Limb (tissue), 2 donors: ENCODE measurements at regions not wholly inside any gene's neighbourhood (a gene's known extent, or its start where the extent isn't known, plus 50 kb on each side); places are given as distances from the start of the nearest gene placed in this dataset.

Source experiments
- DNase-seq, 2 donors: peaks; one replicate each; pipeline ENCODE4 v3.0.0-alpha.2; 2016; ENCODE audit errors: extremely low spot score in 2 of 2

DNA sequence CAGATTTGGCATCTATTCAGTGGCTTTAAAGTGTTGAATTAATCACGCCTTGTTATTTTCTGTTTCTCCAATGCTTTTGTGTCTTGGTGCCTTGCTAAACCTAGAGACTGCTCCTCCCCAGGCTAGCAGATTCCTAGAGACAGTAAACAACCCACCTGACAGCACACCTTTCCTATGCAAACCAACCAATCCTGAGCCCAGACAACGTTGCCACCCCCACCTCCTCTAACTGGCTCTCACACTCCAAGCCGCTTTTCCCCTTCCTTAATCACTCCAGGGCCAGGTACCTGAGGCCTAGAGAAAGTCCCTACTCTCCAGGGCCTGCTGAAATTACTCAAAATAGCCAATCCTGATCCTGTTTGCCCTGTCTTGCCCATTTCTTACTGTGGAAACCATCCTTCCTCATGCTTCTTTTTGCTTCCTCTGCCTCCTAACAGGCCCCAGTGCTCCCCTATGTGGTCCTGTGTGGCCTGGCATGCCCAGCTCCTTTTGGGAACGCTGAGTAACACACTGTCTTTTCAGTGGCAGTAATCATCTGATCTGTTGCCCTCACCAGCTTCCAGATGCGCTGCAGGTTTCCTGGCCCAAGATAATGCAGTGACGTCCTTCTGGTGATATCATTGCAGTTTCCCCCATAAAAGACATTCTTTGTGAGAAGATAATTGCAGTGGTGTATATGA lies 53.4 kb downstream of the GAS1 start:
- no peak for DNase-seq

DNA sequence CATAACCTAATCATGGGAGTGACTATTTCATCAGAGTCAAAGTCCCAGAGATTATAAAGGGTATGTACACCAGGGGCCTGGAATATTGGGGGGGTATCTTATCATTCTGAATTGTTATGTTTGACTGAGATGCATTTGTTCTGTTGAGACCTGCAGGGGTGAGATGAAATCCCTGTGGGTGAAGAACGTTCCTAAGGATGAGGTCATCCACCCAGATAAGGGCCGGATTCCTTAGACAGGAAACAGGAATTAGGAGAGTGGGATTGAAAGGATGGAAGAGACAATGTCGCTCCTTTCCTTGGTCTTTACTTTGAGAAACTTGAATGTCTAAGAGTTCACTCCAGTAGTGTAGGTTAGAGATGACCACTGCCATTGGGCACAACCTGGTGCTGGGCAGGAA lies 54.7 kb downstream of the GAS1 start:
- DNase-seq, result no peak

DNA sequence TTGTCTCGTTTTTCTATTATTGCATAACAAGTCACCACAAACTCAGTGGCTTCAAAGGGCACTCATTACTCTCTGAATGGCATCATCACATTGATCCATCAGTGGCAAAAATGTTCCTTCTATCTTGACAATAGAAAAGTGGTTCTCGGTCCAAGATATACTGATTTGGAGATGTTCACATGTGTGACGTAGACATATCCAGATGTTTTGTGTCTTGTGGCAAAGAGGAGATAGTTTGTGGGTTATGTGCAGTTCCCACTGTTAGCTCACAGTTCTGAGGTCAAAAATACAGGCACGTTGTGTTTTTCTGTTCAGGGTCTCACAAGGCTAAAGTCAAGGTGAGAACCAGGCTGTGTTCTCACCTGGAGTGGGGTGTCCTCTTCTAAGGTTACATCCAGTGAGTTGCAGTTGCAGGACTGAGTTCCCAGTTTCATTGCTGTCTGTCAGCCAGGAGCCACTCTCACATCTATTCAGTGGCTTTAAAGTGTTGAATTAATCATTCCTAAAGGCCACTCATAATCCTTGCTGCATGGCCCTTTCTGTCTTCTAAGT lies 55.3 kb downstream of the GAS1 start:
- no peak for DNase-seq

DNA sequence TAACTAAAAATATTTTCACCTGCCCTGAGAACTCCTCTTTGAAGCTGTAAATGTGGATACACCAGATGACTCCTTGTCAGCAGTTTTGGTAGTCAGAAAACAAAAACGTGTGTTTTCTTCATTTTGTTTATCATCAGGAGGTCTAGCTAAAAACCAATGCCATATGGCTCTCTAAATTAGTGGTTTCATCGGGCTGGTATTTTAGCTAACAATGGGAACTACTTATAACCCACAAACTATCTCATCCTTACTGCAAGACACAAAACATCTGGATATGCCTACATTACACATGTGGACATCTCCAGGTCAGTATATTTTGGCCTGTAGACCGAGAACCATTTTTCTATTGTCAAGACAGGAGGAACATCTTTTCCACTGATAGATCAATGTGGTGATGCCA lies 56.2 kb downstream of the GAS1 start:
- no peak for DNase-seq

DNA sequence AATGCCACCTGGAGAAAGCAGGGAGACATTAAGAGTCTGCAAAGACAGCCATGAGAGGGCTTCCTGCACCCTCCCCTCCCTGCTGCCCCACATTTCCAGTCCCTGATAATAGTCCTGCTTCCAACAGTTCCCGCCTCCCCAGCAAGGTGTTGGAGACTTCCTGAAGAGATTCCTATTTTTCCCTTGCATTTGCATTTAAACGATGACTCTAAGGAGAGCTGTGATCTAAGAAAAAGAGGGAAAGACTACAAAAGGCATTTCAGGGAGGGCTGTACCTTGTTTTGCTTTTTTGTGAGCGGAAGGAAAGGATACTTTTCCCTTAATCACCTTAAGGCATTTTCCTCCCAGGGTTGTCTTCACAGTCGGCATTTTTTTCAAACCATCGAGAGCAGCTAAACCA lies 62.1 kb downstream of the GAS1 start:
- DNase-seq, result no peak

DNA sequence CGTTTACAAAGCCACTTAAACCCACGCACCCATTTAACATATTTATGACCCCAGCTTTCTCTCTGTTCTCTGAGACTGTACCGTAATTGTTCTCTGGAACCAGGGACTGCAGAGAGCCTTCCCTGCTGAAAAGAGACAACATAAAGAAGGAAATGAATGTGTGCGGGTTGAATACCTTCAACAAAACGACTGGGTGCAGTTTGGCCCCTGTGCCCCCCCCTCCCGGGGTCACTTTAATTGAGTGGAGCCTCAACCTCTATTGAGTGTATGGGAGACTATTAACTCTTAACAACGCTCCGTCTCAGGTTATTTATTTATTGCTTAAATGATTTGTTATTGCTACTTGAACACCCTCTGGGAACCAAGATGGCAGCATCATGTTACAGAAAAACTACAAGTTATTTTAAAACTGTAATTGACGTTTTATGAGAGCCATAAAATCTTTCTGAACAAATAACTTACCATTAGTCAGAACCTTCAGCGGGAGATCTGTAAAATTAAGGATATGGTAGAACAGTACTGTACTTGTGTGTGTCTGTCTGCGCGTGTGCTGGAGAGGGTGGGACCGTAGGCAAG lies 70.6 kb downstream of the GAS1 start:
- no peak for DNase-seq

DNA sequence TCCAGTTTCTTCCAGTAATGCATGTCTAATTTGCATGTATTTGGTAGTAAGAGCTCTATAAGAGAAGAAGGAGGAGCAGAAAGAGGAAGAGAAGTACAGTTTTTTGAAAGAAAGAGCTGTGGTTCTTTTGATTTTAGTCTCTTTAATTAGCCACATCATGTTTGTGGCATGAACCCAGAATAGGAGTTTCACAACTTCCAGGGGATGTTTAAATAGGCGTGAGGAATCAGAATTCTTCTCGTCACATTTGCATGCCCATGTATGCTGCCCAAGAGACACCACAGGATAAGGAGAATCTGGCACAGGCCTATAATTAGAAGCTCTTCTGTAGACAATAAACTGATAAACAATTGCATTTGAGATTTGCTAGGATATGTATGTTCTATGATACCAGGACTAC lies 78.7 kb downstream of the GAS1 start:
- DNase-seq, result no peak

DNA sequence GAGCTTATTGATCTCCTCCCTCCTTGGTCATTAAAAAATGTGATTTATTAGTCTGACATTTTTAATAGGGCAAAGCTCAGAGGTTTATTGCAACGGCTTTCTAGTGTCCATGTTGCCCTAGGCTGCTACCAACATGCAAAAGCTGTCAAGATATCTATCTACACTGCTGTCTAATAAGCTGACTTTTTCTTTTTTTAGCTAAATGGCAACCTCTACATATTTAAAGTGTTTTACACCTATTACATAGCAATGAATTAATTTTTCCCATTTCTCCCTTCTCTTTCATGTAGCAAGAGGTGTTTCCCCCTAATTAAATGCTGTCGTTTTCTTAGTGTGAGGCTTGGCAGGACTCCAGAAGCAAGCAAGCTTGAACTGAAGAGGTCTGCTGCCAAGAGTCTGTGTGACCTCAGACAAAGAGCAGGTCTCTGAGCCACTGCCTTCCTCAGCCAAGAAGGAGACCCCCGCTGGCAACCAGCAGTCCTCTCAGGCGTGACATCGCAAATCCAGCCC lies 79.4 kb downstream of the GAS1 start:
- peak; percentile 21 to 45 for DNase-seq

DNA sequence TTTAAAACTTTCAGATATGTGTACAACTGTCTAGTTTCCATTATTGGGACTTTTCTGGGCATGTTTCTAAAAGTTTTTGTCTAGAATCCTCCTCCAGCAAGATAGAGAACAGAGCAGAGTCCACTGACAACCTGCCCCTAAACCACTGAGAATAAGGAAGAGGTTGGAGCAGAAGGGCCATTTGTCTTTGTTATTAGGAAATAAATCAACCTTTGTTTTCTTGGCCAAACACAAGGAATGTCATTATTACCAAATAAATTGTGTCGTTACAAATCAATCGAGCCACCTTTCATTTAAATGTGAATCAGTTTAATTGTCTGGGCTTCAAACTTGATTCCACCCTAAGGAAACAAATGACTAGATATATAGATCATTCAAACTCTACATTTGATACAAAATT lies 81.4 kb downstream of the GAS1 start:
- no peak for DNase-seq

DNA sequence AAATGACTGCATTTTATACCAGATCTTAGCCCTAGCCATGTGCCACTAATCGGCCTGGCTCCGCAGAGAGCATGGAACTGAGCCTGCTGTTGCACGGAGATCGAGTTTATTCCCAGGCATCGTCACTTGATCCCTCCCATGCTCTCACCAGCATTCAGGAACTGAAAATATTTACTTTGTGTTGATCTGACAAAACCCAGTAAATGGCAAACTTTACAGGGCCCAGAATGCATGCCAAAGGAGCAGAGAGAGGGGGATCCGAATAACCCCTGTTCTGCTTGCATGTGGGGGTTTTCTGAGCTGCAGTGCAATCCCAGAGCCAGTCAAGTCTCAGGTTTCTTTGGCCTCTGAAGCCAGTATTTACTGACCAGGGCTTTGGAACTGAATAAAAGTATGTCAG lies 87.3 kb downstream of the GAS1 start:
- DNase-seq, result peak in 1 of 2 donors; percentile 44

DNA sequence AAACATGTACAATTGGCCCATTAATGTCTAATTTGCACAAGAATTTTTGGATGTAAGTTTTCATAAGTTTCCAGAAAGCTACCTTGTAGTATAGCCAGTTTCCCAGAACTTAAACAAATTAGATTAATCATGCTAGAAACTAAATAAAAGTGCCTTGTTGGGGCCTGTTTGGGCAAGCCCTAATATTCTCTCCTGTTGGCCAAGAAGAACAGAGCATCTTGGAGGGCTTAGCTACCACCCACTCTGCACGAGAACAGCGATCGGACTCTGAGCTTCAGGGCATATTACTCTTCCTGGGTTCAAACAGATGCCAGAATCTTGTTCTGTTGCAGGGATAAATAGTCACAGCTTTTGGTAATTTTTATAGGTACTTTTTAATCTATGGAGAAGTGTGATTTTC lies 88.2 kb downstream of the GAS1 start:
- DNase-seq, result no peak

DNA sequence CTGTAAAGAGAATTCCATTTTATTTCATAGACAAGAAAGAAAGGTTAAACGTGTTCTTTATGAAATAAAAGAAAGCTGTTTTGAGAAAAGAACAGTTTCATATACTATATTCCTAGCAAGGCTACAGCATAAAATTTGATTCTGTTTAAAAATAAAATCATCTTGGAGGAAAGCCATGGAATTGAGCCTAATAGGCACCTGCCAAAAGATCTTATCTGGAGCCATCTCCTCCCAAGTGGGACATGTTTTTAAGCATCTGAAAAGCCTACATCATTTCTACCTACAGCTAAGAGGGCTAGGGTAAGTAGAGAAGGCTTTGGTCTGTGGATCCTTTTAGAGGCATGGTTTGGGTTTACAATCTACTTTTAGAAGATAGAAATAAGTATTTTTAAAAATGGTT lies 89.3 kb downstream of the GAS1 start:
- DNase-seq, result no peak

DNA sequence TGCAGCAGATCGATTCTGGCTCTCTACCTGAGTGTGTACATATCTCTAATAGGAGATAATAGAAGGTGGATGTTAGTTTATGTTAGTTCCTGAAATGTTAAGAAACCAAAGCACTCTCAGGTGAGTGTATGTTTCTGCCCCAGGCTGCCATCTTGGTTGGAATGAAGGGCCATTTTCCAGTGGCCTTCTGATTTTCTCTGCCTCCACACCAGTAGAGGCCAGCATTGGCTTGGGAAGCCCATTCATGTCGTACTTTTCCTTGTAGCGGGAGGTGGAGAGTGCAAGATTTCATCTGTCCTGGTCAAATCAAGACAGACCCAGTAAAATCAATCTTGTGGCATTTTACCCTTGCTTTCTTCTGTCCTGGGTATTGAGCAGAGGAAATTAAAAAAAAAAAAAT lies 91.0 kb downstream of the GAS1 start:
- no peak for DNase-seq

DNA sequence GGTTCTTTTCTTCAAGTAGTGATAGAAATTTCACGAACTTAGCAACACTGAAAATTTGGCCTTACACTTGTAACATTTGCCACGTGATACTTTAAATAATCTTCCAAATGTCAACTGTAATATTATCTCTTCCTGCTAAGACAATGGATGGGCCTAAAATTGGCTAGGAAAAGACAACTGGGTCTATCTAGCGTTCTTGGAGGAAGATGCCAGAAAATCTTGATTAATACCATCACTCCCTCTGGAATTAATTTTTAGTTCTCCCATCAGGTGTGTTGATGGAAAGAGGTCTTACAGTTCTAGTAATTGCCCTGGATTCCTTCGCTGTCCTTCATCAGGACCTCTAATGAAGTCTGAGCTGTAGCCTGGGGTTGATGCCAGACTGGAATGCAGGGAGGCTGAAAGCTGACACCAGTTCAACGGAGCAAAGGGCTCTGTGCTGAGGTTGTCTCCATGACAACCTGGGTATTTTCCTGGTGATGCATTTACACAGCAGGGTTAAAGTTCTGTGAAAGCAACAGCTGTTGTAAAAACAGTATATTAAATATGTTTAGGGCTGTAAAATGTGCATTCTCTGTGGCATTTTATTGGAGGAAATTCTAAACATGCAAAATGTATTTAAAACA lies 92.3 kb downstream of the GAS1 start:
- DNase-seq, result peak; percentile 77 to 94

DNA sequence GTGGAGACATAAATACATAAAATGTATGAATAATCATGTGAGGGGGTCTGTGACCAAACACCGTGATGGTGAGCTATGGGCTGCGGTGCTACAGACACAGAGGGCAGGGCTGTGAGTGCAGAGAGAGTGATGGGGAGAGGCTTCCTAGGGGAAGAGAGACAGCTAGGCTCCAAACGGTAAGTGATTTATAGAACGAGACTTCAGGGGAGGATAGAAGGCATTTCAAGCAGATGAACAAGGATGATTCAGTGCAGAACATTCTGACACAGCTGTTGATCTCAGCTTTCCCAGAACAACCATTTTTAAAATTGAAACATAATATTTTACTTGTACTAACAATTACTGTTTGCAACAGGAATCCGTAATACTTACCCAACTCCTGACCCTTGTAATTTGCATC lies 100.7 kb downstream of the GAS1 start:
- DNase-seq, result no peak

DNA sequence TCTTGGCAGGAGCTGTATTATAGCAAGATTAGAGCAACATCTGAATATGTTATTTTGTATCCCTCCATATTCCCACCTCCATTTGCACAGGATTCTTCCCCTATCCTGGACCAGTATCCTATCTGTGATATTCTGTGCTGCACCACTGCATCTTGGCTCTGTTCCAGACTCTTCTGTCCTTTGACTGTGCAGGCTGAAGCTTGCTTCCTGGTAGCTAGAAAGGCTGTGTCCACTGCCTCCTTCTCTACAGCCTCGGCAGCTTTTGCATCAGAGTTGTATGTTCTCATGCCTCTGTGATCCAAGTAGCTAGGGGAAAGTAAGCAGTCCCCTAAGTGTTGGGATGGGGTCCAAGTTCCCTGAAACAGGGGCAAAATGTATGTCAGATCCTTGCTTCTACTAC lies 104.1 kb downstream of the GAS1 start:
- DNase-seq, result peak in 1 of 2 donors; percentile 58

DNA sequence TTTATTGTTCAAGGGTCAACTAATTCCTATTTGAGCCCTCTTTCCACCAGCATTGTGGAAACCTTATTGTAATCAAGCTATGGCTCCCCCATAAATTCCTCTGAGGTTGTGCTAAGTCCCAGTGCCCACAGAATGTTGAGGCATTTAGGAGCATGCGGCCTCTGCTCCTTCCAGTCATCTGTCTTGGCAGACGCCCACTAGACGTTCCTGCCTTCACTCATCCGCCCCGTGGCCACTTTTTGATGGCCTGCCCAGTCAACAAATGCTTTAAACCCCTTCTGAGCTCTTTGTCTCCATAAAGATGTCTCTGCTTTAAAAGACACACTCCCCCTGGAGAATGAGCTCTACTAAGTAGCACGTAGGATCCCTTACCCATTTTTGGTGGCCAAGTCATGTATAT lies 104.7 kb downstream of the GAS1 start:
- no peak for DNase-seq

DNA sequence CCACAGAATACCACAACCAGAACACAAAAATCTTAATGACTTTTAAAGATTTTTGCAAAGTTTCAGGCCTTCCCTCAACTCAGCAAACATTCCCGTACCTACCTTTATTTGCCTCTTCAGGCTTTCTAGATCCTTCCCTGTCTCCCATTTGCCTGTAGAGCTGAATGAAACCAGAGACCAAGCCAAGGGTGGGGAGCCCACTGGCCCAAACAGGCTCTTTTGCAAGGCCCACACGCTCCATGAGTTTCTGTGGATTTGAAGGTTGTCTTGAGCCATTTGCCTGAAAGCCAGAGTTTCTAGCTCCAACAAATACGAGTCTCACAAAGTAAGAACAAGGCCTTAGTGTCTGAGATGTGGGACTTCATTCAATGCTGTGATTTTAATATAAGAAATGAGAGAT lies 107.8 kb downstream of the GAS1 start:
- no peak for DNase-seq

DNA sequence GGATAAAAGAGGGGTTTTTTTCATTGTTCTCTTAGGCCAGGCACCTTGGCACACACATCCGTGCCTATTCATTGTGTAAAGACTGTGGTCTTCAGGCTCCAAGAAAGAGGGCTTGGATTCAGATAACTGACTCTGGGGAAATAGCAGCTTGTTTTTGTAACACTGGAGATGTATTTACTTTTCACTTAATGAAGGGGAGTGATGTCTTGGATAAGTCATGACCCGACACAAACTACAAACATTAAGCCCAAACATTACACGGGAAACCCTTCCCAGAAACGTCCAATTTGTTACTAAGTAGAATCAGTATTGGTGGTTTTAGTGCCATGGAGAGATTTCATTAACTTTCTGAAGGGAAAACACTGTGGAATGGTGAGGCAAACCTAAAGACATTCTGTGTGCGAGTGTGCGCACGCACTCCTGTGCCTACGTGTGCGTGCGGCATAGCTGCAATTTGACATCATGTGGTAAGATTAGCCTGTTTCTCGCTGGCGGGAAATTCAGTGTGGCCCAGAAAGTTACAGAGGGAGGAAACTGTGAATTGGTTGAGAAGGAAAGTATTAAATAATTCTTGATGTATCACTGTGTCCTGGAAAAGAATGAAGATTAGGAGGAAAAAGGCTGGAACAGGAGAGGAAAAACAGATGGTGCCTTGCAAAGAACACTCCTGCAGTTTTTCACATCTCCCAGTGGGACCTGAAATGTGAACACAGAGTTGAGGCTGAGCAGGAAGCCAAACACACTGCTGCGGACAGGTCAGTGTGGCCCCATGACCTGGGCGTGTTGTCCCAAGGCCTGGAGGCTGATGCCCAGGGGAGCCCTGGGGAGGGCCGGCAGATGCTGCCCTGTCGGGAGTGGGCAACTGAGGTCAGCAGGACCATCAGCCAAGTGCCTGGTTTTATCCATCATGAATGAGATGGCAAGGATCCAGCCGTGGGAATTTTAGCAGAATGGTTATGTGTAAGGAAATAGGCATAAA lies 108.5 kb downstream of the GAS1 start:
- no peak for DNase-seq

DNA sequence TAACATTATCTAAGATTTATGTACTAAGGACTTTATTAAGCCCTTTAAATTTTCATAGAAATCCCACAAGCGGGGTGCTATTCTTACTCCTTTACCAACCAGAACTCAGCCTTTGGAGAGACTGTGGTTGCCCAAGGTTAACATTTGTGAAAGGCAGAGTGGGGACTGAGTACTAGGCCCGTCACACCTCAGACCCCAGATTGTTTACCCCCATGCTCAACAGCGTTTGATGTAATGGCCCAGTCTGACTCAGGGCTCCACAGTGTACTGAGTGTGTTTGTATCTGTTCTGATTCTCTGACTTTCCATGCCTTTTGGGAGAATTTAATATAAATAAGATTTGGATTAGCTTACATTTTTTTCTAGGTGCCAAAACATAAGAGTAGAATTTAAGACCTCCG lies 110.0 kb downstream of the GAS1 start:
- no peak for DNase-seq

DNA sequence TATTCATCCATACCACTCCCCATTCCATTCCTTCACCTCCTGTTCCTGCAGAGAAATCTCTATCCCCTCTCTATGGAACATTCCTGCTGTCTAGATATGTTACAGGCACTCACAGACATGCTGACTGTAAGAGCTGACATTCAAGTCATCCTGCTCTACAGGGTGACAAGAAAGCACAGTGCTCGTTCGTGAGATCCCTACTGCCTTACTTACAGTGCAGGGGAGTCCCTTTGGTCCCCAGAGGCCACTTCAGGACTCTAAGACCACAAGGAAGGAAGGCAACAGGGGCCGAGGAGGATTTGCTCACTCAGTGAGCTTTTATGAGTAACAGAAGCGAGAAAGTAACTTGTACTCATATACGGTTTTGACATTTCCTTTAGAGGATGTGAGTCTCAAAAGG lies 110.5 kb downstream of the GAS1 start:
- no peak for DNase-seq

DNA sequence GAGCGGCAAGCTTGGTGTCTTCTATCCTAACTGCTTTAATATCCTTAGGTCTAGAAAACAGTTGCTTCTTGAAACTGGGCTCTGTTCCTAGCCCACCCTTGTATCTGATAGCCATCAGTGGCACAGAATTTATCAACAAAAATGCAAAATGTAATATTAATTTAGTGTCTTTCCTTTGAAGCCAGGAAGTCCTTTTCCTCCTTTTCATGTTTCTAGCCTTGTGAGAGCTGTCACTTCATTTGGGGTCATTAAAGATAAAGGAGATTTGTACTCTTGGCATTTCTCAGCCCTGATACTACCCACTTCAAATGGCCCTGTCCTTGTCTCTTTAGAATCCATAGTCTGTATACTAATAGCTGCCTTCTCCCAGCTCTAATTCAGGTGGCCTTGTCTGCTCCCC lies 111.0 kb downstream of the GAS1 start:
- no peak for DNase-seq
